ENCODE measurements at regions not wholly inside any gene's neighbourhood (a gene's known extent, or its start where the extent isn't known, plus 50 kb on each side); places are given as distances from the start of the nearest gene placed in this dataset.
"Not testable (repeated sequence)": the region's sequence is repeated elsewhere in the genome, so short reads cannot be mapped to it uniquely, and the experiment has no call there.

DNA sequence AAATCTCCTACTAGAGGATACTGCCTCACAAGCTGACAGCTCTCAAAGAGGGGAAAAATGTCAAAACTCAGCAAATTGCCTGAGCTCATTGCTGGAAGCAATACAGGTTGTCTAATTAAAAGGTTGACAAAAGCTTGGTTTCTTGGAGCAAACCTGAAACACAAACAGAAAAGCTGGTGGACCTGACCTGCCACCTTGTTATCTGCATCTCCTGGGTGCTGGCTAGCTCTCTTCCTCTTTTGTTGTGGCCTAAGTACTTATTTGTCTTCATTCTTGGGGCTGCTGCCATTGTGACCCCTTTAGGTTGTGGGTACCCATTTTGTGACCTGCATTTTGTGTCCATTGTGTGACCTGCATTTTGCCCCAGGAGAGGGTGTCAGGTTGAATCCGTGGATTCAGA is 184.5 kb downstream of the KIT start:
- DNase-seq (ENCODE audit: low spot score in 2 of 2) = no peak
- no peak overlapping the region for H3K27ac ChIP-seq
- 84 to 90% methylated on average over 1 of the region's 1 CpG for WGBS, 2 donors

DNA sequence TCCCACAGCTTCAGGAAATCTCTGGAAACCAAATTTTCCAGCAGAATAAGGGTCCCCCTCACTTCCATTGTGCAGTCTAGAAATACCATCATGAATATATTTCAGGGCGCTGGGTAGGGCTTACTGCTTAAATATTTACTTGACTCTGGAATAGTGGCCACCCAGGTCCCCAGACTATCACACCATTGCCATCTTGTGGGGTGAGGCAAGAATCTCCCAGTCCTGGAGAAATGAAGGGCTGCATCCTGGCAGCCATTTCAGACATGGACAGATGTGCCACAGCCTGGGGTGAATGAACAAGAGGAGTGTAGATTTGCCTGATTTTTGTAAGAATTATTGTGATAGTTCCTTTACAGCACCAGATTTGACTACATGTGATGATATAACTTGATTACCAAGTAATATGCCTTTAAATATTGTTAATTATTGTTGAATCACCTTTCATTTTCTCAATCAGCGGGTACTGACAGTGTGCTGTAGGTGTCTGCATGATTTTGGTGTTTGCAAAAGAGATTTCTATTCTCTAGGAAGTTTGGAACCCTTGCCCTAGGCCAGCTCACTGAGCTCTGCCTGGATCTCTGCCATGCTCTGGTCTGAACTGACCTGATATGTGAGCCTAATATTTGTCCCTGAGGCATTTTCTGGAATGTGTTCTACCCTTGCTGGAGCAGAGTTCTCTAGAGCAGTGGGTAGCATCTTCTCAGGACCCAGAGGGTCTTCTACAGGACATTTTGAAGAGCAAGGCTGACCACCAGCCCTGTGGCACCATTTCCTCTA is 183.4 kb downstream of the KIT start:
- TF ChIP-seq POLR2A (IDR thresholded peaks at IDR 0.05) = no peak
- TF ChIP-seq, protein P1, sequence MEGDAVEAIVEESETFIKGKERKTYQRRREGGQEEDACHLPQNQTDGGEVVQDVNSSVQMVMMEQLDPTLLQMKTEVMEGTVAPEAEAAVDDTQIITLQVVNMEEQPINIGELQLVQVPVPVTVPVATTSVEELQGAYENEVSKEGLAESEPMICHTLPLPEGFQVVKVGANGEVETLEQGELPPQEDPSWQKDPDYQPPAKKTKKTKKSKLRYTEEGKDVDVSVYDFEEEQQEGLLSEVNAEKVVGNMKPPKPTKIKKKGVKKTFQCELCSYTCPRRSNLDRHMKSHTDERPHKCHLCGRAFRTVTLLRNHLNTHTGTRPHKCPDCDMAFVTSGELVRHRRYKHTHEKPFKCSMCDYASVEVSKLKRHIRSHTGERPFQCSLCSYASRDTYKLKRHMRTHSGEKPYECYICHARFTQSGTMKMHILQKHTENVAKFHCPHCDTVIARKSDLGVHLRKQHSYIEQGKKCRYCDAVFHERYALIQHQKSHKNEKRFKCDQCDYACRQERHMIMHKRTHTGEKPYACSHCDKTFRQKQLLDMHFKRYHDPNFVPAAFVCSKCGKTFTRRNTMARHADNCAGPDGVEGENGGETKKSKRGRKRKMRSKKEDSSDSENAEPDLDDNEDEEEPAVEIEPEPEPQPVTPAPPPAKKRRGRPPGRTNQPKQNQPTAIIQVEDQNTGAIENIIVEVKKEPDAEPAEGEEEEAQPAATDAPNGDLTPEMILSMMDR (IDR thresholded peaks at IDR 0.05) = no peak
- no peak for TF ChIP-seq EP300 (IDR thresholded peaks at IDR 0.05)
- H3K27me3 ChIP-seq = no peaks in the 10 kb centered on the region
- DNase-seq (ENCODE audit: low spot score in 2 of 2) = no peak
- H3K36me3 ChIP-seq = no peaks in the 10 kb centered on the region
- 64 to 70% methylated on average over 2 of the region's 2 CpGs for WGBS, 2 donors
- no peaks in the 10 kb centered on the region for H3K9me3 ChIP-seq
- no peak overlapping the region for H3K27ac ChIP-seq
- no peak overlapping the region for H3K4me3 ChIP-seq
- H3K4me1 ChIP-seq = peaks cover 0 to 7% (median 0%) of the 10 kb centered on the region in 4 donors

More for the DNA sequence above, 184.5 kb downstream of the KIT start:
- peaks cover 0 to 7% (median 0%) of the 10 kb centered on the region in 4 donors for H3K4me1 ChIP-seq
- H3K27me3 ChIP-seq = no peaks in the 10 kb centered on the region
- no peaks in the 10 kb centered on the region for H3K9me3 ChIP-seq
- no peak overlapping the region for H3K4me3 ChIP-seq
- no peaks in the 10 kb centered on the region for H3K36me3 ChIP-seq
- TF ChIP-seq, protein P1 (IDR thresholded peaks at IDR 0.05) = no peak
- no peak for TF ChIP-seq POLR2A (IDR thresholded peaks at IDR 0.05)
- TF ChIP-seq EP300 (IDR thresholded peaks at IDR 0.05) = no peak

DNA sequence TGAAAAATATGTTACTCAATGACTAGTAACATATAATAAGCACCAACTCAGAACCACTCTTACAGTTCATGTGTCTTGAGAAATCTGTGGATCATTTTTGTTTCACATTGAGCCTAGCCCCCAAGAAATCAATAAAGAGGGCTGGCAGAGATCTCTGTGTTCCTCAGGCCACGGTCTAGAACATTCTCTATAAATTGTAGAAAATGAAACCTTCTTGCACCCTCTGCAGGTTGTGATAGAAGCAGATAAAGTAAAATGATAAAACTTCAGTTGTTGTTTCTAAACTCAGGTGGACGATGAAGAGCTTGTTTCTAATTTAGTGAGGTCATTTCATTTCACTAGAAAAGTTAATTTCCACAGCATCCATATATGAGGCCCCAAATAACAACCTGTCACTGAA is 182.7 kb downstream of the KIT start:
- Histone ChIP-seq H3K27ac (no peak overlapping the region), H3K4me1 (peaks cover 0 to 7% (median 0%) of the 10 kb centered on the region in 4 donors), H3K27me3 (no peaks in the 10 kb centered on the region), H3K9me3 (no peaks in the 10 kb centered on the region), H3K36me3 (no peaks in the 10 kb centered on the region), H3K4me3 (no peak overlapping the region)
- TF ChIP-seq POLR2A (IDR thresholded peaks at IDR 0.05) (no peak), EP300 (IDR thresholded peaks at IDR 0.05) (no peak)
- TF ChIP-seq, protein P1 (IDR thresholded peaks at IDR 0.05) = no peak
- DNase-seq (ENCODE audit: low spot score in 2 of 2) = no peak
- 60 to 62% methylated on average over 2 of the region's 2 CpGs for WGBS, 2 donors

DNA sequence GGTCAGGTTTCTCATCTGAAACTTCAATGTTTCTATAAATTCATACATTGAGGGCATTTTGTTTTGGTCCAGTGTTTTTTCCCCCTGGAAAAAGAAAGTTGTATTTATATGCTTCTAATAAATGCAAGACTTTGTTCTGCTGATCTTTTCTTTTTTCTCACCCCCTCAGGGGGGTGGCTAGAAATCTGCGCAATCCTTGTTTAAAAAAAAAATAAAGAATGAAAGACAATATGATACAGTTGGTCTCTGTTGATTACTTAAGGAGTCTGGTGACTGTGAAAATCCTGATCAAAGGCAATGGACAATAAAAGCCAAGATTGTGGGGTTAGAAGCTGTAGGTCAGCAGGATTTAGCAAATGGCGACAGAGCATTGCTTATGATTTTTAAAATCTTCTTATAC is 180.5 kb downstream of the KIT start:
- no peak for DNase-seq (ENCODE audit: low spot score in 2 of 2)
- WGBS, 2 donors = 50 to 57% methylated on average over 2 of the region's 2 CpGs
- H3K9me3 ChIP-seq = no peaks in the 10 kb centered on the region

DNA sequence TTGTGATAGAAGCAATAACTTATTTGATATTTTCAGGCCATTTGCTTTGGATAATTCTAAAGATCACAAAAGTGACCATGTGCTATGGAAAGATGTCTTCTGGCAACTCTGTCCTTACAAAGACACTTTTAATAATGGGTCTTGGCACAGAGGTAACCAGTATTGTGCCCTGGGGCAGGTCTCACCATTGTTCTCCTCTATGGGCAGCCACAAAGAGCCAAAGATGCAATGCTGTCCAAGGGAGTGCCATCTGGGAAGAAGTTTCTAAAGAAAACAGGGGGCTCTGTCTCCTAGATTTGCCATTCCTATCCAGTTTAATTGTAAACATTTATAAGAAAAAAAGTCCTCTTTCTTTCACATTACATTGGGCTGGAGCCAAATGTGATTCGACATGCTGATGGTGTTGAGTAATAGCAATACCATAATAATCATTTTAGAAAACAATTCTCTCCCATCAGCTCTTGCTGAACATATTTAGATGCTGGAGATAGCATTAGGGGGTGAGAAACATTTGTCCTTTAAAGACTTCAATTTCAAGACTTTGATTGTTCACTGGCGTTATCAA is 179.9 kb downstream of the KIT start:
- Histone ChIP-seq H3K9me3 (no peaks in the 10 kb centered on the region), H3K4me1 (peaks cover 0 to 7% (median 0%) of the 10 kb centered on the region in 4 donors), H3K36me3 (no peaks in the 10 kb centered on the region), H3K27me3 (no peaks in the 10 kb centered on the region), H3K27ac (no peak overlapping the region), H3K4me3 (no peak overlapping the region)
- TF ChIP-seq, protein P1 (IDR thresholded peaks at IDR 0.05) = no peak
- no peak for DNase-seq (ENCODE audit: low spot score in 2 of 2)
- 24 to 35% methylated on average over 2 of the region's 2 CpGs for WGBS, 2 donors

More for the DNA sequence above, 180.5 kb downstream of the KIT start:
- Histone ChIP-seq H3K27me3 (no peaks in the 10 kb centered on the region), H3K4me1 (peaks cover 0 to 7% (median 0%) of the 10 kb centered on the region in 4 donors), H3K36me3 (no peaks in the 10 kb centered on the region), H3K4me3 (no peak overlapping the region), H3K27ac (no peak overlapping the region)
- no peak for TF ChIP-seq EP300 (IDR thresholded peaks at IDR 0.05)
- TF ChIP-seq POLR2A (IDR thresholded peaks at IDR 0.05) = no peak

DNA sequence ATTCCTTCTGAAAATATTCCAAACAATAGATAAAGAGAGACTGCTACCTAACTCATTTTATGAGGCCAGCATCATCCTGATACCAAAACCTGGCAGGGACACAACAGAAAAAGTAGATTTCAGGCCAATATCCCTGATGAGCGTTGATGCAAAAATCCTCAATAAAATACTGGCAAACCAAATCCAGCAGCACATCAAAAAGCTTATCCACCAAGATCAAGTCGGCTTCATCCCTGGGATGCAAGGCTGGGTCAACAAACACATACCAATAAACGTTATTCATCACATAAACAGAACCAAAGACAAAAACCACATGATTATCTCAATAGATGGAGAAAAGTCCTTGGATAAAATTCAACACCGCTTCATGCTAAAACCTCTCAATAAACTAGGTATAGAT is 170.6 kb downstream of the KIT start:
- not testable (repeated sequence) for DNase-seq (ENCODE audit: low spot score in 2 of 2); H3K4me1 ChIP-seq; H3K27ac ChIP-seq; H3K9me3 ChIP-seq; H3K36me3 ChIP-seq; H3K4me3 ChIP-seq; H3K27me3 ChIP-seq
- 72 to 79% methylated on average over 4 of the region's 4 CpGs for WGBS, 2 donors

All from tibial nerve (tissue), 4 donors.